ENCODE measurements at regions not wholly inside any gene's neighbourhood (a gene's known extent, or its start where the extent isn't known, plus 50 kb on each side); places are given as distances from the start of the nearest gene placed in this dataset.

DNA sequence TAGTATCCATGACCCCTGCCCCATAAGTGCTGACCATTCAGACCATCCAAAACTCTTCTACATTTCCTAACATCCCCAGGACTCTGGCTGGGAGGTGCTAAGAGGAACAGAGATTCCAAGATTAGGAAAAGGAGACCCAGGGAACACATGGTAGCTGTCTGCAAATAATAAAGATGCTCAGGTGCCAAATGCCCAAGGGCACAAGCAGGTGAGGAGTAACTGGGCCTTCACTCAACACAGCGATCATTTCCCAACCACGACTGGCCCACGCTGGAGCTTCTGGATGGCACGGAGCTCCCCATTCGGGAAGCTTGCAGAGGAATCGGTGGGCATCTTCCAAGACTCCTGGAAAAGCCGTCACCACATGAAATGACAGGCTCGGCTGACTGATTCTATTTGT, 255.9 kb upstream of the SMIM21 start:
- TF ChIP-seq, protein P1, sequence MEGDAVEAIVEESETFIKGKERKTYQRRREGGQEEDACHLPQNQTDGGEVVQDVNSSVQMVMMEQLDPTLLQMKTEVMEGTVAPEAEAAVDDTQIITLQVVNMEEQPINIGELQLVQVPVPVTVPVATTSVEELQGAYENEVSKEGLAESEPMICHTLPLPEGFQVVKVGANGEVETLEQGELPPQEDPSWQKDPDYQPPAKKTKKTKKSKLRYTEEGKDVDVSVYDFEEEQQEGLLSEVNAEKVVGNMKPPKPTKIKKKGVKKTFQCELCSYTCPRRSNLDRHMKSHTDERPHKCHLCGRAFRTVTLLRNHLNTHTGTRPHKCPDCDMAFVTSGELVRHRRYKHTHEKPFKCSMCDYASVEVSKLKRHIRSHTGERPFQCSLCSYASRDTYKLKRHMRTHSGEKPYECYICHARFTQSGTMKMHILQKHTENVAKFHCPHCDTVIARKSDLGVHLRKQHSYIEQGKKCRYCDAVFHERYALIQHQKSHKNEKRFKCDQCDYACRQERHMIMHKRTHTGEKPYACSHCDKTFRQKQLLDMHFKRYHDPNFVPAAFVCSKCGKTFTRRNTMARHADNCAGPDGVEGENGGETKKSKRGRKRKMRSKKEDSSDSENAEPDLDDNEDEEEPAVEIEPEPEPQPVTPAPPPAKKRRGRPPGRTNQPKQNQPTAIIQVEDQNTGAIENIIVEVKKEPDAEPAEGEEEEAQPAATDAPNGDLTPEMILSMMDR (IDR thresholded peaks at IDR 0.05; ENCODE audit: borderline replicate concordance, extremely low read depth, insufficient read depth): no peak
- Histone ChIP-seq H3K27ac (ENCODE audit: low read depth in 2 of 2, low read length in 2 of 2) (no peak overlapping the region), H3K4me3 (ENCODE audit: low read length in 3 of 3) (no peak overlapping the region), H3K4me1 (ENCODE audit: control insufficient read depth in 2 of 3, insufficient read depth in 2 of 3, low read depth in 1 of 3, low read length in 3 of 3) (no peaks in the 10 kb centered on the region), H3K9me3 (ENCODE audit: control insufficient read depth in 2 of 3, insufficient read depth in 1 of 3, low read length in 3 of 3) (no peaks in the 10 kb centered on the region), H3K36me3 (ENCODE audit: control insufficient read depth in 2 of 3, insufficient read depth in 3 of 3, low read length in 3 of 3) (no peaks in the 10 kb centered on the region), H3K9ac (ENCODE audit: low read length in 3 of 3) (no peak overlapping the region), H3K27me3 (ENCODE audit: control insufficient read depth, insufficient read depth, low read length) (no peaks in the 10 kb centered on the region)
- intact Hi-C loops (cut with DNase I): no loop called here
- DNase-seq: no peak
- no peak for FAIRE-seq

GRCh38 chr18:75681538-75682115, 254.1 kb upstream of the SMIM21 start:
- TF ChIP-seq, protein P1 (IDR thresholded peaks at IDR 0.05; ENCODE audit: borderline replicate concordance, extremely low read depth, insufficient read depth): no peak
- Histone ChIP-seq H3K9me3 (ENCODE audit: control insufficient read depth in 2 of 3, insufficient read depth in 1 of 3, low read length in 3 of 3) (no peaks in the 10 kb centered on the region), H3K27ac (ENCODE audit: low read depth in 2 of 2, low read length in 2 of 2) (no peak overlapping the region), H3K4me3 (ENCODE audit: low read length in 3 of 3) (no peak overlapping the region), H3K4me1 (ENCODE audit: control insufficient read depth in 2 of 3, insufficient read depth in 2 of 3, low read depth in 1 of 3, low read length in 3 of 3) (no peaks in the 10 kb centered on the region), H3K9ac (ENCODE audit: low read length in 3 of 3) (no peak overlapping the region), H3K36me3 (ENCODE audit: control insufficient read depth in 2 of 3, insufficient read depth in 3 of 3, low read length in 3 of 3) (no peaks in the 10 kb centered on the region), H3K27me3 (ENCODE audit: control insufficient read depth, insufficient read depth, low read length) (no peaks in the 10 kb centered on the region)
- FAIRE-seq (no peak), DNase-seq (no peak)
- intact Hi-C loops (cut with DNase I): no loop called here

- no peaks in the 10 kb centered on the region for H3K36me3 ChIP-seq (ENCODE audit: control insufficient read depth in 2 of 3, insufficient read depth in 3 of 3, low read length in 3 of 3)
- no peaks in the 10 kb centered on the region for H3K27me3 ChIP-seq (ENCODE audit: control insufficient read depth, insufficient read depth, low read length)
- H3K4me1 ChIP-seq (ENCODE audit: control insufficient read depth in 2 of 3, insufficient read depth in 2 of 3, low read depth in 1 of 3, low read length in 3 of 3): no peaks in the 10 kb centered on the region
- H3K4me3 ChIP-seq (ENCODE audit: low read length in 3 of 3): no peak overlapping the region
- intact Hi-C loops (cut with DNase I): no loop called here
- peaks cover 0 to under 1% (median 0%) of the 10 kb centered on the region in 3 donors for H3K9me3 ChIP-seq (ENCODE audit: control insufficient read depth in 2 of 3, insufficient read depth in 1 of 3, low read length in 3 of 3)
- DNase-seq (peak in 1 of 5 donors; percentile 18), FAIRE-seq (no peak)
- TF ChIP-seq, protein P1 (IDR thresholded peaks at IDR 0.05; ENCODE audit: borderline replicate concordance, extremely low read depth, insufficient read depth): no peak
- H3K27ac ChIP-seq (ENCODE audit: low read depth in 2 of 2, low read length in 2 of 2): no peak overlapping the region
- no peak overlapping the region for H3K9ac ChIP-seq (ENCODE audit: low read length in 3 of 3)
Measured at GRCh38 chr18:75679331-75679730, 251.8 kb upstream of the SMIM21 start.

DNA sequence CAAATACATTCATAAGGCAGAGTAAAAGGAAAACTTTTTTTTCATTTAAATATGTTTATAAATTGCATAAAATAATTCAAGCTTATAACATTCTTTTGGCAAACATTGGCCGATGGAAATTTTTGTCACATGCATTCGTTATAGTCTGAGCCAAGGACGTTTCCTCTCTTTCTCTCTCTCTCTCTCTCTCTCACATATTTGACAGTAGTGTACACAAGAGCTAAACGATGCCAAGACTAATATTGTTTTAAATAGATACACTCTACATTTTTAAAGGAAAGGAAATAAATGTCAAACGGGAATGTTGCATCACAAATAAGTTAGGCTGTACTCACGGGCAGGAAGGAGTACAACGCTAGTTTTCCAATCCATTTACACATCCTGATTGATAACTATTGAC, 251.1 kb upstream of the SMIM21 start:
- no peak overlapping the region for H3K4me3 ChIP-seq (ENCODE audit: low read length in 3 of 3)
- intact Hi-C loops (cut with DNase I): no loop called here

More for the DNA sequence above, 251.1 kb upstream of the SMIM21 start:
- FAIRE-seq (no peak), DNase-seq (peak in 2 of 5 donors; percentile 19 to 68)
- Histone ChIP-seq H3K9me3 (ENCODE audit: control insufficient read depth in 2 of 3, insufficient read depth in 1 of 3, low read length in 3 of 3) (peaks cover 0 to 6% (median 0%) of the 10 kb centered on the region in 3 donors), H3K36me3 (ENCODE audit: control insufficient read depth in 2 of 3, insufficient read depth in 3 of 3, low read length in 3 of 3) (no peaks in the 10 kb centered on the region), H3K9ac (ENCODE audit: low read length in 3 of 3) (no peak overlapping the region), H3K27me3 (ENCODE audit: control insufficient read depth, insufficient read depth, low read length) (no peaks in the 10 kb centered on the region), H3K4me1 (ENCODE audit: control insufficient read depth in 2 of 3, insufficient read depth in 2 of 3, low read depth in 1 of 3, low read length in 3 of 3) (no peaks in the 10 kb centered on the region), H3K27ac (ENCODE audit: low read depth in 2 of 2, low read length in 2 of 2) (no peak overlapping the region)
- TF ChIP-seq, protein P1 (IDR thresholded peaks at IDR 0.05; ENCODE audit: borderline replicate concordance, extremely low read depth, insufficient read depth): no peak

Data from kidney (tissue), 13 donors.